ENCODE measurements at regions not wholly inside any gene's neighbourhood (a gene's known extent, or its start where the extent isn't known, plus 50 kb on each side); places are given as distances from the start of the nearest gene placed in this dataset.

DNA sequence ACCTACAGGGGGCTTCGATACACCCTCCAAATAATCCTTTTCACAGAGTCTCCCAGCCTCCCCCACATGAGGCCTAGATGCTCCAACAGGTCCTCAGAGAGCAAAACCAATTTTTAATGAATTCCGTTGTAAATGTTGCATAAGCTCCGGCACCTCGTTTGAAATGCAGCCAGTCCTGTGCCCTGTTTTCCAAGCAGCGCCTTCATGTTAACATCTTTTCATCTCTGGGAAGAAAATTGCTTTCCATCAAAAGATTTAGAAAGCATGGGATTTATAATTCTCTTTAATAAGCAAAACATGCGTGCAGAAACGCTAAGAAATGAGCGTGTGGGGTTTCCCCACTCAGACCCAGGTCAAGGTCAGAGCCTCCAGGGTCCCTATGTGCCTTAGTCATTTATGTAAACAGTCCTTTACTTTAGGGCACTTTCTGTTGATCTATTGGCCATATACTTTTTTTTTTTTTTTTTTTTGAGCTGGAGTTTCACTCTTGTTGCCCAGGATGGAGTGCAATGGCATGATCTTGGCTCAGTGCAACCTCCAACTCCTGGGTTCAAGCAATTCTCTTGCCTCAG lies 177.5 kb upstream of the S1PR3 start (continued):
- TF ChIP-seq, protein P1, sequence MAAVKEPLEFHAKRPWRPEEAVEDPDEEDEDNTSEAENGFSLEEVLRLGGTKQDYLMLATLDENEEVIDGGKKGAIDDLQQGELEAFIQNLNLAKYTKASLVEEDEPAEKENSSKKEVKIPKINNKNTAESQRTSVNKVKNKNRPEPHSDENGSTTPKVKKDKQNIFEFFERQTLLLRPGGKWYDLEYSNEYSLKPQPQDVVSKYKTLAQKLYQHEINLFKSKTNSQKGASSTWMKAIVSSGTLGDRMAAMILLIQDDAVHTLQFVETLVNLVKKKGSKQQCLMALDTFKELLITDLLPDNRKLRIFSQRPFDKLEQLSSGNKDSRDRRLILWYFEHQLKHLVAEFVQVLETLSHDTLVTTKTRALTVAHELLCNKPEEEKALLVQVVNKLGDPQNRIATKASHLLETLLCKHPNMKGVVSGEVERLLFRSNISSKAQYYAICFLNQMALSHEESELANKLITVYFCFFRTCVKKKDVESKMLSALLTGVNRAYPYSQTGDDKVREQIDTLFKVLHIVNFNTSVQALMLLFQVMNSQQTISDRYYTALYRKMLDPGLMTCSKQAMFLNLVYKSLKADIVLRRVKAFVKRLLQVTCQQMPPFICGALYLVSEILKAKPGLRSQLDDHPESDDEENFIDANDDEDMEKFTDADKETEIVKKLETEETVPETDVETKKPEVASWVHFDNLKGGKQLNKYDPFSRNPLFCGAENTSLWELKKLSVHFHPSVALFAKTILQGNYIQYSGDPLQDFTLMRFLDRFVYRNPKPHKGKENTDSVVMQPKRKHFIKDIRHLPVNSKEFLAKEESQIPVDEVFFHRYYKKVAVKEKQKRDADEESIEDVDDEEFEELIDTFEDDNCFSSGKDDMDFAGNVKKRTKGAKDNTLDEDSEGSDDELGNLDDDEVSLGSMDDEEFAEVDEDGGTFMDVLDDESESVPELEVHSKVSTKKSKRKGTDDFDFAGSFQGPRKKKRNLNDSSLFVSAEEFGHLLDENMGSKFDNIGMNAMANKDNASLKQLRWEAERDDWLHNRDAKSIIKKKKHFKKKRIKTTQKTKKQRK (IDR thresholded peaks at IDR 0.05; ENCODE audit: low read depth, low read length), result no peak
- TF ChIP-seq RFX5 (IDR thresholded peaks at IDR 0.05; ENCODE audit: low read depth, low read length) (no peak), POLR2AphosphoS2 (IDR thresholded peaks at IDR 0.05; ENCODE audit: low read depth, low read length) (no peak), ETV6 (conservative IDR thresholded peaks at IDR 0.05 in 1 of 2, IDR thresholded peaks at IDR 0.05 in 1 of 2; ENCODE audit: borderline replicate concordance in 1 of 2, low read depth in 1 of 2) (no peak), KDM1A (IDR thresholded peaks at IDR 0.05; ENCODE audit: borderline replicate concordance) (no peak)
- TF ChIP-seq, protein P2, sequence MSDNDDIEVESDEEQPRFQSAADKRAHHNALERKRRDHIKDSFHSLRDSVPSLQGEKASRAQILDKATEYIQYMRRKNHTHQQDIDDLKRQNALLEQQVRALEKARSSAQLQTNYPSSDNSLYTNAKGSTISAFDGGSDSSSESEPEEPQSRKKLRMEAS (IDR thresholded peaks at IDR 0.05; ENCODE audit: low read depth, low read length), result no peak

DNA sequence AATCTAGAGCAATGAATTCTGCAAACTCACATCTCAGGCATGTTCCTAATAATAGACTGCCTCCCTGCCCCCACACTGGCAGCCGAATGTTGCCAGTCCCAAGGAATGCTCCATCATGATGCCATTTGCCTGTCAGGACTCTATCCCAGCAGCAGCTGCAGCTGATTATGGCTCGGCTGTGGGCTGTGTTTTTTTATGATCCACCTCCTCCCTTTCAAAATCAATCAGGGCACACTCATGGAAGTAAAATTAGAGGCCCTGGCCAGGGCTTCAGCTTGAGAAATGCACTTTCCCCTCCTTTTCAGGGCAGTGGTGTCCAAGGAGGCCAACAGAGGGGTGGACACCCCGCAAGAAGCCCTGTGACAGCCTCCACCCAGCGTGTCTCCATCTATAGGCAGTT lies 176.7 kb upstream of the S1PR3 start:
- Histone ChIP-seq H3K79me2 (ENCODE audit: control insufficient read depth, insufficient read depth, low read length) (no peaks in the 10 kb centered on the region), H3K9me3 (replicated peaks; ENCODE audit: control insufficient read depth, insufficient read depth, low read length) (no peaks in the 10 kb centered on the region), H3K4me1 (ENCODE audit: control insufficient read depth, insufficient read depth, low read length) (no peaks in the 10 kb centered on the region), H3K27me3 (replicated peaks in 1 of 2; ENCODE audit: control insufficient read depth in 2 of 2, insufficient read depth in 2 of 2, low read length in 1 of 2) (no peaks in the 10 kb centered on the region), H3K4me3 (no peak overlapping the region), H3K9ac (ENCODE audit: control insufficient read depth, insufficient read depth, low read length) (no peak overlapping the region), H4K20me1 (ENCODE audit: control insufficient read depth, insufficient read depth) (no peaks in the 10 kb centered on the region), H3K4me2 (ENCODE audit: control insufficient read depth, insufficient read depth) (no peak overlapping the region), H3K36me3 (ENCODE audit: control insufficient read depth in 2 of 2, insufficient read depth in 2 of 2, low read length in 1 of 2) (no peaks in the 10 kb centered on the region), H2AFZ (ENCODE audit: control insufficient read depth, low read depth, low read length) (no peak overlapping the region), H3K27ac (ENCODE audit: control insufficient read depth, insufficient read depth) (no peak overlapping the region)
- TF ChIP-seq NR2C1 (IDR thresholded peaks at IDR 0.05) (no peak), SUZ12 (IDR thresholded peaks at IDR 0.05; ENCODE audit: unreplicated experiment) (no peak), MEF2A (IDR thresholded peaks at IDR 0.05; ENCODE audit: insufficient read depth, low read depth, low read length) (no peak), IKZF1 (conservative IDR thresholded peaks at IDR 0.05) (no peak)
- no peak for FAIRE-seq
- DNase-seq (ENCODE audit: low read depth, low spot score), result no peak
- BruUV-seq (replicated peaks), result no TSS peak
- CTCF ChIA-PET, result no interaction called here
- RAD21 ChIA-PET (ENCODE audit: unreplicated experiment), result no interaction called here
- SMC1A ChIA-PET (ENCODE audit: uncharacterized antibody, unreplicated experiment), result no interaction called here
- no peak for ATAC-seq
- intact Hi-C loops (cut with micrococcal nuclease; ENCODE audit: unreplicated experiment), result no loop called here
- POLR2A ChIA-PET, result no interaction called here
- in situ Hi-C loops (cut with MboI), result no loop called here
- 0% methylated on average over 4 of the region's 4 CpGs for WGBS (ENCODE audit: insufficient coverage, insufficient replicate concordance, low lambda C conversion rate, missing lambda C conversion rate)
